ENCODE measurements at regions not wholly inside any gene's neighbourhood (a gene's known extent, or its start where the extent isn't known, plus 50 kb on each side); places are given as distances from the start of the nearest gene placed in this dataset.

DNA sequence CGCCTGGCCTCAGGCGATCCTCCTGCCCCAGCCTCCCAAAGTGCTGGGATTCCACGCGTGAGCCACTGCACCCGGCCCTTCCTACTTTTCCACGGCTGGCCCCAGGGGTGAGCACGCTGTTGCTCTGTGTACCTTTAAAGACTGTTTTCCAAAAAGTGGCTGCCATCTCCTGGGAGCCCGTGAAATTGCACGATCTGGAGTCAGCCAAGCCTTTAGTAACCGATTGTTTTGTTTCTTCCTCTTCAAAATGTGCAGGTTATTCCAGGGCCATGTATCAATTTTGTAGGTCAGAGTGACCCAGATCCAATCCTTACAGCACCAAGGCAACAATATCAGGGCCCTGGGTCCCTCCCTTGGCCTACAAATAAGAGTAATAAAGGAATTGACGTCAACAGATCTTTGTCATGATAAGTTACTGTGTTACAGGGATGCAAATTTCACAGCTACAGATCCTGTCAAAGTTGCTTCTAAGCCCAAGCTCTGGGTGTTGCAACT is 135.6 kb upstream of the ZNF236 start:
- intact Hi-C loops (cut with micrococcal nuclease), result loop anchor here (1.0 to 2.0 kb wide), 3 partner anchors 24 to 287 kb away; no protein-coding TSS in a partner anchor

DNA sequence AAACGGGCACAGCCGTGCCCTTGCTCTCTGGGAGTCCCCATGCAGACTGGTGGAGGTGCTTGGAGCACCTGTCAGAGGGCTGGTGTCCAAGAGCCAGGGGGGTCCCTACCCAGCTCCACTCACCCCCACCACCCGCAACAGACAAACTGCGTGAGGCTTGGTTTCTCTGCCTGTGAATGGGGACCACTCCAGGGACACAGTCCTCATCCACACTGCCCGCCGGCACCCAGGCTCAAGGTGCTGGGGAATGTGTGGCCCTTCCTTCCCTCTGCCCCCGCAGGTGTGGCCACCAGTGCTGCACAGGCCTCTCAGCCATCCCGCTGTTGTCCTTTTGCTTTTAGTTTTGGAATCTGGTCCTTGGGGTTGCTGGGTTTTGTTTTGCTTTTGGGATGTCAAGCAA is 136.5 kb upstream of the ZNF236 start:
- intact Hi-C loops (cut with micrococcal nuclease), result loop anchor here (1.0 to 2.0 kb wide), 3 partner anchors 25 to 287 kb away; no protein-coding TSS in a partner anchor

DNA sequence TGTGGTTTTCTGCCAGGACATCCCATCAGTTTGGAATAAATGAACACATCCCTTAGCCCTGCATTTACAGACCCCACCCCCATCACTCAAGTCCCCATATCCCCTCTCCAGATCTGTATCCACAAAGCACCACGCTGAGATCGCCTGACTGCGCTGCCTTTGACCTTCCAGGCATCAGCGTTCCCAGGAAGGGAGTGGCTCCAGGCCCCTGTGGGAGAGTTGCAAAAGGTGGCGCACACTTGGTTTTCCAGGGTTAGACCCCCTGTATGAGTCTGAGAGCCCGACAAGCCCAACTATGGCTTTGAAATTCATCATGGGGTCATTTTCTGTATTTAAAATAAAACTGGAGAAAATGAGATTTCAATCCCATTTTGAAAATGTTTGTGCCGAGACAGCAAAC is 137.0 kb upstream of the ZNF236 start:
- intact Hi-C loops (cut with micrococcal nuclease), result no loop called here

DNA sequence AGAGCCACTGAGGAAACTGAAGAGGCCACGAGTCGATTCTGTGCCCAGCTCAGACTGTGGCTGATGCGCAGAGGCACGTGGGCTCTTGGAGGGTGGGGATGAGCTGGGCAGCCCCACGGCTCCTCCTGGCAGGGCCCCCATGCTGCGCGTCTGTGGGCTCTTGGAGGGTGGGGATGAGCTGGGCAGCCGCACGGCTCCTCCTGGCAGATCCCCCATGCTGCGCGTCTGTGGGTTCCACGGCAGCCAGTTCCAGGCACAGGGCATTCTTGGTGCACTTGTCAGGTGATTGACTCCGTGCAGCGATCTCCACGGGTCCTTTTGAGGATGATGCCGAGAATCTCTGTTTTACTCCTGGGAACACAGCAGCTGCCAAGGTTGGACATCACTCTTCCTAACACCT is 138.1 kb upstream of the ZNF236 start:
- intact Hi-C loops (cut with micrococcal nuclease), result no loop called here

DNA sequence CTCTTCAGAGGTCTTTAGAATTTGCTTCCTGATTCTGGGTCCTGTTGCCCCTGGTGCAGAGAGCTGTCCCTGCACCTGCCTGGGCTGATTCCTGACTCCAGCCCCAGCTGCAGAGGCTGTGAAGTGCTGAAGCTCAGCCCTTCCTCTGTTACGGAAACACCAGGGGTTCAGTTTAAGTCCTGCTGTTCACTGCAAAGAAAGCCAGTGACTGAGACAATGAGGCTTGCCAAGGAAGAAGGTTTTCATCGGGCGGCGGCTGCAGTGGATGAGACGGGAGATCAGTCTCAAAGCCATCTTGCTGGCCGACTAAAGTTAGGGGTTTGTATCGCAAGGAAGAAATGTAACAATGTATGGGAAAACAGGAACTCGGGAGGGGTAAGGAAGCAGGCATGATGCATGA is 142.4 kb upstream of the ZNF236 start:
- intact Hi-C loops (cut with micrococcal nuclease), result no loop called here

DNA sequence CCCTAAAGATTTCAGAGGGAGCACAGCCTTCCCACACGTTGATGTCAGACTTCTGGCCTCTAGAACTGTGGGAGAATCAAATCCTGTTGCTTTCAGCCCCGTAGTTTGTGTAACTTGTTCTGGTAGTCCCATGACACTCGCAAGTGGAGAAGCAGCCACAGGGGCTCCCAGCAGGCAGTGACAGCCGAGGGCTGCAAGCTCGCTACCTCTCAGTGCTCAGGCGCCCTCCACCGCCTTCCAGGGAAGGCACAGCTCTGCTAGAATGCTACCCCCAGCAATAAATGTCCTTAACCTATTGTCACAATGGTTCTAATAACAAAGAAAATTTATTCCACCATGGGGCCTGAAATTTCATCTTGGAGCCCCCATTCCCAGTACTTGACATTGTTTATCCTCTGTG is 143.1 kb upstream of the ZNF236 start:
- intact Hi-C loops (cut with micrococcal nuclease), result no loop called here

DNA sequence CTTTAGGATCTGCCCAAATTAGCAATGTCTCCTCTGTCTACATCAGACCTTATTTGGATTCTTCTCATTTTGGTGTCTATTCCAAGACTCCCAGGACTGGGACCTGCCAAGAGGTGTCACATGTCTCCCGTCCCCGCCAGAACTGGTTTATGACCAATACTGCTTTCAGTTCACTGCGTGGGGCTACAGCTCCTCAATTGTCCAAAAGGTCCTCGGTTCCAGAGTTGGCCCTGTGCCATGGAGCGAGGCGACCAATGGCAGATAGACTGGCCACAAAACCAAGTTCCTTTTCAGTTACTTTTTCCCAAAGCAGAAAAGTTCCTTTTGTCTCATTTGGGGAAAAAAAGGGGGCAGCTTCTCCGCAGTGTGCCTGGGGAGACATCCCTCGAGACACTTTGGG is 144.1 kb upstream of the ZNF236 start:
- intact Hi-C loops (cut with micrococcal nuclease), result no loop called here

DNA sequence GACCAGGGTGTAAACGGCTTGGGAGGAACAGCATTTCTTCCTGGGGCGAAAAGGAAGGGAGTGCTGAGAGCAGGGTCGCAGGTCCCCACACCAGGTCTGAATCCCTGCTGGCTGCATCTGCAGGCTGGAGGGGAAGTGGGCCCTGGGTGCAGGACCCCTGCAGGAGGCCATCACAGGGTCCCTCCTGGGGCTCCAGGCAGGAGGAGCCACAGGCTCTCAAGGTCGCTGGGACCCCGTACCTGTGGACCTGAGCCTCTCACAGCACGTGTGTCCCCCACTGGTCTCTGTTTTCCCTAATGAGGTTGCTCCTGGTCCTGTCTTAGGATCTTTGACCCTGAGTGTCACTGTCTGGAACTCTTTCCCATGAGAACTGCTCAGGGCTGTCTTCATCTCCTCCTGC is 147.8 kb upstream of the ZNF236 start:
- intact Hi-C loops (cut with micrococcal nuclease), result no loop called here

DNA sequence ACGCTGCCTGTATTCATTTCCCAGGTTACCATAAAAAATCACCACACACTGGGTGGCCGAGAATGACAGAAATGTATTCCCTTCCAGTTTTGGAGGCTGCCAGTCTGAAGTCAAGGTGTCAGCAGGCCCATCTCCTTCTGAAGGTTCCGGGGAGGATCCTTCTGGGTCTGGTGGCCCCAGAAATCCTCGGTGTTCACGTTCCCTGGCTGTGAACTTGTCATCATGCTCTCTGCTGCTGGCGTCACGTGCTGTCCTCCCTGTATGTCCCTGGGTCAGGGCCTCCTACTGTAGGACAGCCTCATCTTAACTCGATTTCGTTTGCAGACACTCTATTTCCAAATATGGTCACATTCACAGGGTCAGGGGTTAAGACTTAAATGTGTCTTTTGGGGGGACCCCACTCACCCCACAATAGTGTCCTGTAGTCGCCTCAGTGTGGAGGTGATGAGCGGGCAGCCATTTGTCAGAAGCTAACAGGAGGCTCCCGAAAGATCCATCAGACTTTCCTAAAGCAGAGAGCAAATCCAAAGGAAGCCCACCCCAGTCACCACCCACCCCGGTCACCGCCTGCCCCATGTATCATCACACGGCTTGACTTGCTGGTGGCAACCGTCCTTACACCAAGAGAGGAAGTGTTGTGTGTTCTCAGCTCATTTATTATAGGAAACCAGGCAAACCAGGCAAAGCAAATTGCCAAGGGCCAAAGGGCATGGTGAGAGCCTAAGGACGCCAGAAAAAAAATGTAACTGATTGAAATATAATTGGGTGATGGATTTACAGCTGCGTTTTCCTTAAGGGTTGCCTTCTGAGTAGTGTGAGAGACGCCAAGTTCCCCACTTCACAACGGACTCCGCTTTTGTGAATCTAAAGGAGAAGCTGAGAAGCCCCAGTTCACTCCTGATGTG is 148.8 kb upstream of the ZNF236 start:
- intact Hi-C loops (cut with micrococcal nuclease), result no loop called here

DNA sequence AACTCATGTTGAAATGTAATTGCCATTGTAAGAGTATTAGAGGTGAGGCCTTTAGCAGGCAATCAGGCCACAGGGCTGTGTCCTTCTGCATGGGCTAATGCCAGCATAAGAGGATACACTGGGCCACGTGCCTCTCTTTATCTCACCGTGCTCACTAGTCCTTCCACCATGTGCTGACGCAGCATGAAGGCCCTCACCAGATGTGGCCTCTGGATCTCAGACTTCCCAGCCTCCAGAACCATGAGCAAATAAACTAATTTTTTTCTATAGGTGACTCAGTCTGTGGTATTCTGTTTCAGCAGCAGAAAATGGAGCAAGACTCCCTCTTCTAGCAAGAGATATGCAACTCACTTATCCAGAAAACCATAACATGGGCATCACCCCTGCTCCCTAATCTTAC is 149.7 kb upstream of the ZNF236 start:
- intact Hi-C loops (cut with micrococcal nuclease), result no loop called here

DNA sequence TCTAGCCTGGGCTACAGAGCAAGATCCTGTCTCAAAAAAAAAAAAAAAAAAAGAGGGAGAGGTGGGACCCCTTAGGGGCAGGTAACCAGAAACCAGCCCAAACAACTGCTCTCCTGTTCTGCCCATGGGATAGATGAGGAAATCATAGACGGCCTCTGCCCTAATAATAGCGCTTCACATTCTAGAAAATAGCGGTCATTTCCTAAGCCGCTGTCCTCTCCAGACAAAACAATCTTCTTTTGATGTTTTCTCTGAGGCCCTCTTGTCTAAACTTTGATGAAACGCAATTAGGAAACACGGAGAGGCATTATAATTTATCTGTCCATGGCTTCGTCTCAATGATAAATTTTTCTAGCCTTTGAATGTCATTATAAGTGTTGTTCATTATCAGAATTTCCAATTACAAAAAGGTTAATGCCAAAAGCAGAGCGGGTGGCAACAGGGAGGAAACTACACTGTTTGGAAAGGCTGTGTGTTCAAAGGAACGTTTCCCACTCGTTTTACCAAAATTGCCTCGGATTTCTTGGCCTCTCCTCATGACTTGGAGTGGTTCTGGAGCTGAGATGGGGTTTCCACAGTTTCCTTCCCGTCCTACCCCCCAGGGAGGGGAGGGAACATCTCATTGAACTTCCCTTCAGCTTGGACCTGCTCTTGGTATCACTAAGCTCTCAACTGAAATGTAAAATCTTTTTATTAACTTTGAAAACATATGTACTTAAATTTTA is 151.6 kb upstream of the ZNF236 start:
- intact Hi-C loops (cut with micrococcal nuclease), result no loop called here

DNA sequence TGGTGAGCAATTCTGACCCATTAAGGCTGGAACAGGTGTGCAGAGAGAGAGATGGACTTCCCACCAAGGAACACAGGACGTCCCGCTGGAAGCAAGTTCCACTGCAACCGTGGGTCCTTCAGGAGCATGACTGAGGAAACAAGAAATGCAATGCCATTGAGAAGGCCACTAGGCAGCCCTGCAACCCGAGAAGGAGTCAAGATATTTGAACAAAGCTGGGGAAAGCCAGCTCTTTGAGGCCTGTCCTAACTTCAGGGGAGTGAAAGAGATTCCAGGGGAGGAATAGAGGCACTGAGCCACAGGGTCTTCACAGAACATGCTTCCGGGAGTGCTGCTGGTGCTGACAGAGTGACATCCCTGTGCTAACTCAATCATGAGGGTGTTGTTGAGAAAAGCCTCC is 153.8 kb upstream of the ZNF236 start:
- intact Hi-C loops (cut with micrococcal nuclease), result no loop called here

DNA sequence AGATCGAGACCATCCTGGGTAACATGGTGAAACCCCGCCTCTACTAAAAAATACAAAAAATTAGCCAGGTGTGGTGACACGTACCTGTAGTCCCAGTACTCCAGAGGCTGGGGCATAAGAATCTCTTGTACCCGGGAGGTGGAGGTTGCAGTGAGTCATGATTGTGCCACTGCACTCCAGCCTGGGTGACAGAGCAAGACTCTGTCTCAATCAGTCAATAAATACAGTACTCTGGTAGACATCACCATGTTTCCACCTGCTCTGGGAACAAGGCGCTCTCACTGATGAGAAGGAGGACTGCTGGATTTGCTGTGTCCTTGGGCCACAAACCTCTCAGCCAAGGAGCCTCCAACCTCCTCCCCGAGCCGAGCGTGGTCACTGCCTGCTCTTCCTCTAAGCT is 154.2 kb upstream of the ZNF236 start:
- intact Hi-C loops (cut with micrococcal nuclease), result no loop called here

DNA sequence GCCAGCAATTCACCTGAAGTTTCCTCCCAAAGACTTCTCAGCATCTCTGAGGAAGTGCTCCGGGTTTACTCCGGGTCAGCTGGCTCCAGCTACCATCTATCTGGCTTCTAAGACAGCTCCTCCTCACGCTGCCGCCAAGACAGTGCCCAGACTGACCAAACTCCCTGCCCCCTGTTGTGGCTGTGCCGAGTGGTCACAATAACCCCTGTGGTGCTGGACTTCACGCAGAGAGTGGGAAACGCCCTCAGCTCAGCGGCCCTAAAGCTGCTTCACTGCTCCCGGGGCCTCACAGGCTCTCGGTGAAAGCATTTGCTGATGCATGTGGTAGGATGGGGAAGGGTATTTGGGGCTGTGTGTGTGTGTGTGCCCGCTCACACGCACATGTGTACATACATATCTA is 154.8 kb upstream of the ZNF236 start:
- intact Hi-C loops (cut with micrococcal nuclease), result no loop called here

DNA sequence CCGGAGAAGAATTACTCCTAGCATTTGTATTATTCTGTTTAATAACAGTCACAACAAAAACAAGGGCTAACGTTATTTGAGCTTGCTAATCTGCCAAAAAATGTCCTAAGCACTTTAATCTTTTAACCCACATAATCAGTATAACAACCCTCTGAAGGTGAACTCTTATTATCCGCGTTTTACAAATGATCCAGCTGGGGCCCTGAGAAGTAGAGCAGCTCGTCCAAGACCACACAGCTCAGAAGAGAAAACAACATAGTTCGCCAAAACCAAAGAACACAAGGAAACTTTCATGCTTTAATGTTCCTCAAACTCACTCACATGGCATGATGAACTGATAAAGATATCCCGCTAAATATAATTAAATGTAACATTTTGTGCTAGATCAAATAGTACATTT is 159.7 kb upstream of the ZNF236 start:
- intact Hi-C loops (cut with micrococcal nuclease), result no loop called here

DNA sequence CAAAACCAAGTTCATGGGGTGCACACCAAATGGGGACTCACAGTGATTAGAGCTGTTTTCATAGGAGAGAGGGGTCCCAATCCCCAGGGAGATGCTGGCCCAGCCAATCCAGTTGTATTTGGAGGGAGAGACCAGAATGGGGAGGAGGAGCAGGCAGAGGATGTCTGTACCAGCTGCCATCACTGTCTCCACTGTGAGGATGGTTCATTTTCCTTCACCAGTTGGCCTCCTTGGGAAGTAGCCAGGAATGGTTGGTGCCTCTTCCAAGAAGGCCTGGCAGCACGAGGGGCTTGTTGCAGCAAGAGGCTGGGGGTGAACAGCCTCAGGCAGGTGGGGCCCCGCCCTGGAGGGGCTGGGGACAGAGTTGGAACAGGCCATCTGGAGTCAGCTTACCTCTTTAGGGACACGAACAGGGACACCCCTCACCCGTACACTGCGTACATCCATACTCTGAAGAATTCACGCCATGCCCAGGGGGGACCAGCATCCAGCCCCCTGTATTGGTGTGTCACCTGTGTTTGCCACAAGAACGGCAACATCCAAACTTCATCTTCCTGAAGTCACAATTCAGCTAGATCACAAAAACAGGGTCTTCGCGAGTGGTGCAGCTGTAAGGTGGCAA is 161.7 kb upstream of the ZNF236 start:
- intact Hi-C loops (cut with micrococcal nuclease), result no loop called here

DNA sequence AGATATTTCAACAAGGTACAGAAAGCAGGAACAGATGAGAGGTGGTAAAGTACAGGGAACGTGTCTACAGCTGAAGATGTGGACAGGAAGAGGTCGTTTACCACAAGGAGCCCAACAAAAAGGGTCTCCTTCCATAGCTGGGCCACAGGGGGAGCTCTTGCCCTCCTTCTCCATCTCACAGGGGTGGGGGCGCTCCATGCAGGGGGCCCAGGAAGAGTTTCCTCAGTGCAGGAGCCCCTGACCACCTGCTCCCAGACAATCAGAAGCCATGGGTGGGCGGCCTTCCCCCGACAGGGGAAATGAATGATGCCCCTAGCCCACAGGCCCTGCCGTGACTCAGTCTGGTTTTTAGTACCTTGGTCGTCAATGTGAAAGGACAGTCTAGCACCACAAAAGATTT is 163.6 kb upstream of the ZNF516 start:
- intact Hi-C loops (cut with micrococcal nuclease), result no loop called here

DNA sequence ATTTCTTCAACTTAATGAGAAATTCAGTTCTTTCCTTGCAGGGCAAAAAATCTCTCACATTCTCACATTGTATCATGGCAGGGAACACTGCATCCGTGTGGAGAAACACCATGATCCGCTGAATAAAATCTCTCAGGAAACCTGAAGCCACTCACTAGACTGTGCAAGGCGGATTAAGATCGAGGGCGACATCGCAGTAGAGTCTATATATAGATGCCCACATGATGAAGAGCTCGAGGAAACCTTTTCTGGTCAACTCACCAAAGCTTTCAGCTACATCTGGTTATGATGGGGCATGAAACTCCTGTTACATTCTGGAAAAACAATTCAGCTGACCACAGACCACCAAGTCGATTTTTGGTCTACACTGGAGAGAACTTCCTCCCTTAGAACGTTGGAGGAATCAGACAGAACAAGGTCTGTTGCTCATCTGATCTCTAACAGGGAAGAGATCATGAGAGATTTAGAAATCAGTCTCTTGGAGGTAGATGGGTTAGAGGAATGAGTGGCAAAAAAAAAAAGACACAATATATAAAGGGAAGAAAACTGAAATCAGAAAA is 162.9 kb upstream of the ZNF516 start:
- intact Hi-C loops (cut with micrococcal nuclease), result no loop called here

DNA sequence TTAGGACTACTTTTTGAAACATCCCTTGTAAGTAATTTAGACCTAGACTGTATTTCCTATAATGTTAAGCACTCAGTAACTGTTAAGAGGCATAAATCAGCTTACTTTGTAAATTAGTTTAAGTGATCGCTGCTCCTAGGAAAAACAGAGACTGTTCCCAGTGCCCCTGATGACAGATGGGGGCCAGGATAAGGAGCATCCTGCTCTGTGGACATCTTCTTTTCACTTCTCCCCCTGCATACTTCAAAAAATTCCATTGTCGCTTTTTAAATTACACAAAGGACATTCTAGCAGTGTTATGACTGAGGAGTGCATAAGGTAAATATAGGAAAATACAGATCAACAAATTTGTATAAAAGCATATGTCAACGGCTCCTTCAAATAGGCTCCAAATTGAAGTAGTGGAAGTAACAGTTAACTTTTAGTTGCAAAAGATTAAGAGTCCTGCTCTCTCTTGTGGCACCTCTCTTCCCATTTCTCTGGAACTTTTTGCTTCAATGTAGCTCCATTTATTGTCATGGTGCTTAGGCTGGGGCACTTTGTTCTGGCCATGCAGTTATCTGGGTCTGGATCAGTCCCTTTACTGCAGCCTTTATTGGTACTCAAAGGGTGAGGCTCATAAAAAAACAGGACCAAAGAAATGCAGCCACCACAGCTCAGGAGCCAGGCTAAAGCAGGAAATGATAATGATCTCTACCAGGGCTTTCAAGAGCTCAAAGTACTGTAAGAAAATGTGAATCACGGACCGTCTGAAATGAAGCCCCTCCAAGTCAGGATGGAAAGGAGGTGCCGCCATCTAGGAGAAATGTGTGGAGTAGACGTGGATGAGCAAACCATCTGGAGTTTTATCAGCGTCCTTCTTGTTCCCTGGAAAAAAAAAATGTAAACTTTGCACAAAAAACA is 162.1 kb upstream of the ZNF516 start:
- intact Hi-C loops (cut with micrococcal nuclease), result no loop called here

DNA sequence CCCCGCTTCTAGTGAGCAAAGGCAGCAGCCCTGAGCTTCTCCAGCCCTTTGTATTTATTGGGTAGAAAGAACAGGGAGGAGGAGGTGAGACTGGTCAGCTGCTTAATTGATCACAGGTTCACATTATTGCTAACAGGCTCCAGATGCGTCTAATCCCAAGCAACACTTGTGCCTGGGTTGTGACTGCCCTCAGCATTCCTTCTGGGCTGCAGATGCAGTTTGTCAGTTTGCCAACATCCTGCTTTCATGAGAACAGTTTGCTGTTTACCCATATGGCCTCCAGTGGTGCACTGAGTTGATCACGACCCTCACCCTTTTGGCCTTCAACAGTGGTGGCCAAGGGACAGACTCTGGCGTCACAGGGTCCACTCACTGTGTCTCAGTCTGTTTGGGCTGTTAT is 159.5 kb upstream of the ZNF516 start:
- intact Hi-C loops (cut with micrococcal nuclease), result no loop called here

DNA sequence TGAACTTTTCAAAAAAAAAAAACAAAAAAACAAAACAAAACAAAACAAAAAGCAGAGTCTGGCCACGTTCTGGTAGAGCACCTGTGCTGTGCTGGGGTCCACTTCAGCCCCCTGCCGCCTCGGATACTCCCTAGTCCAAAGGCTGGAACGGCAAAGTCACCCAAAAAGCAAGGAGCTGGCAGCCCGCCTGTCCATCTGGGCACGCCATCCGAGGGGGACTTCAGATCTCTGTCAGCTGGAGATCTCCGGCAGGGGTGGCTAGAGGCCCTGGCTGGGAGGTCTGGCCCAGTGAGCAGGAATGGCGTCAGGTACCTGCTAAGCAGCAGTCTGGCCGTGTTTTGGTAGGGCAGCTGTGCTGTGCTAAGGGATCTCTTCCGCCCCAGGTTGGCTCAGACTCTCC is 152.3 kb upstream of the ZNF516 start:
- intact Hi-C loops (cut with micrococcal nuclease), result no loop called here

Data from T-helper 1 cell treated with Interleukin-12 subunit alpha and Interleukin-12 subunit beta and Interleukin-4 antibody, amounts not matched to agents 30 ng/mL and 1 ng/mL, for 36 hours (primary cell).